GM18526 (cell line): ENCODE measurements at regions not wholly inside any gene's neighbourhood (a gene's known extent, or its start where the extent isn't known, plus 50 kb on each side); places are given as distances from the start of the nearest gene placed in this dataset.

Source experiments
- POLR2A ChIP-seq: IDR thresholded peaks from 3 replicates; pipeline ENCODE4 v1.6.1; 2011; ENCODE audit not compliant: insufficient read length; ENCODE audit errors: extremely low read depth

GRCh38 chr6:15086348-15087158 is 159.3 kb upstream of the JARID2 start:
- no peak for TF ChIP-seq POLR2A

- no peak for TF ChIP-seq POLR2A
Measured at GRCh38 chr6:15087186-15087589, 158.7 kb upstream of the JARID2 start.

- no peak for TF ChIP-seq POLR2A
Measured at GRCh38 chr6:15088904-15089568, 156.8 kb upstream of the JARID2 start.

DNA sequence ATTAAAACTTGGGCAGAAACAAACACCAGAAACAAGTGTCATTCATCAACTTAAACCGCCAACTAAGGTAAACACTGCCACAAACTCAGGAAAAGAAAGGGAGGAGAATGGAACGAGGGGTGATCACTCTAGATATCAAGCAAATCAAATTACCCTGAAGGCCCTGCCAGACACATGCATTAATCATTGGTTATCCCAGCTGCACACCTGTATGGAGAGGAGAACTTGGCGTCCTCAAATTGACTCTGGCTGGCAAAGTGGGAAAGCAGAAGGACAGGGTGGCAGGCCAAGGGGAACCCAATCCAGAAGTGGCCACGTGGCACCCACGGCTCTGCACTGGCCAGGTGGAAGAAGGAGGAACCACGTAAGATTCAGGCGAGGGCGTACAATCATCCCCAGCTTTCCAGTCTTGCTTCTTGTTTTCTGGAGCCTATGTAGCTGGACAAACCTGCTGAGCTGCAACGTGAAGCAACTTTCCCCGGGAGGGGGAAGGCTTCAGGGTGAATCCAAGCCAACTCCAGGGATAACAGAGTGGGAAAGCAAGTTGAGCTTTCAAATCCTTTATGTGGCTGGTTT is 156.2 kb upstream of the JARID2 start:
- TF ChIP-seq POLR2A: no peak

DNA sequence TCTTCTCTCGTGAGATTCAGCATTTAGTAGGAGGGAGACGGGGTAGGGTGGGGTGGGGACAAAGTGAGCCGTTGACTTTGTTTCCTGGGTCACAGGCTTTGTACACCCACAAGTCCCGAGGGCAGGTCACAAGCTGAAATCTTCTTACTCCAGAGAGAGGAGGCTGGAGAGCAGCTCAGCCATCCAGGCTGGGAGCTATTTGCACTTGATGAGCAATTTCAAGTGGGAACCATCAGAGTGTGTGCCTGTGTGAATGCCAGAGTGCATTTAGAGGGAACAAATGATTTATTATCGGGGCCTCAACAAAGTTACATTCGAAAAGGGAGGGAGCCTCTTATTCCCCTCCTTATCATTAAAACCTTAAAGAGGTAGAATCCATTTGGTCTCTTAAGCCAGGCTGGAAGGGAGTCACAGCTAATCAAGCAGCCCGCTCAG is 155.7 kb upstream of the JARID2 start:
- TF ChIP-seq POLR2A: no peak

GRCh38 chr6:15090745-15091384 is 155.0 kb upstream of the JARID2 start:
- TF ChIP-seq POLR2A: no peak

- no peak for TF ChIP-seq POLR2A
Measured at GRCh38 chr6:15096894-15097837, 148.7 kb upstream of the JARID2 start.

DNA sequence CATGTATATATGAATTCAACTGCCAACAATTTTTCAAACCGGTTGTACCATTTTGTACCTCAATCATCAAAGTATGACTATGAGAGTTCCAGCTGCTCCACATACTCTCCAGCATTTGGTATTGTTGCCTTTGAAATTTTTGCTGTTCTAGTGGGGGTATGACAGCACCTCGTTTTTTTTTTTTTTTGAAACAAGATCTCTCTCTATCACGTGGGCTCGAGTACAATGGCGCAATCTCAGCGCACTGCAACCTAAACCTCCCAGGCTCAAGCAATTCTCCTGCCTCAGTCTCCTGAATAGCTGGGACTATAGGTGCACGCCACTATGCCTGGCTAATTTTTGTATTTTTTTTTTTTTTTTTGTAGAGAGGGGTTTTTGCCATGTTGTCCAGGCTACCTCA is 144.7 kb upstream of the JARID2 start:
- no peak for TF ChIP-seq POLR2A

- TF ChIP-seq POLR2A: no peak
Measured at GRCh38 chr6:15102241-15102640, 143.6 kb upstream of the JARID2 start.

DNA sequence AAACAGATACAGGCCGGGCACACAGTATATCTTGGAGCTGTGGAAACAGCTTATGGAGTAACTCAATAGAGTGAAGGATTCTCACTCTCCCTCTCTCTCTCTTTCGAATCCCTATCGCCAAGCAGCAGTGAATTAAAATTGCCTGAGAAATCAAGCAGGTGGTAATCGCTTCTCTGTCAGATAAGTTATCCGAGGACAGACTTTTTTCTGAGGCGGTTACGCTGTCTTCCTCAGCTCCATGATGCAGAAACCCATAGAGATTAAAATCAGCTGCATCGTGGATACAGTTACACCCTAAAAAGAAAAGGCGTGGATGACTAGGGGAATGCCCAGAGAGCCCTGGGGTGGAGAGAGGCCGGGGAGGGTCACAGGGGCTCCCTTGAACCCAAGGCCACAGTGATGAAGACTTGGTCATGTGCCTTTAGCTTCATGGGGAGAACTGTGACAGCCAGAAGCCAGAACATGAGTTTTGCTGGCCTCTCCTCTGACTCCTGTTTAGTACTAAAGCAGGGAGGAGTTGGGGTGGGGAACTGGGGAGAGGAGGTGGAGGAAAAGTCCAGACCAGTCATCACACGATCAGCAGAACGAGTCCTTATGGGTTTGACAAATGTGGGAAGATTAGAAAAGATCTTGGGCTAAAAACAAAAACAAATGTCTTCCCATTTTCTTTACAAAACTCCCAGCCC is 138.8 kb upstream of the JARID2 start:
- no peak for TF ChIP-seq POLR2A

- no peak for TF ChIP-seq POLR2A
Measured at GRCh38 chr6:15107644-15108382, 138.1 kb upstream of the JARID2 start.

DNA sequence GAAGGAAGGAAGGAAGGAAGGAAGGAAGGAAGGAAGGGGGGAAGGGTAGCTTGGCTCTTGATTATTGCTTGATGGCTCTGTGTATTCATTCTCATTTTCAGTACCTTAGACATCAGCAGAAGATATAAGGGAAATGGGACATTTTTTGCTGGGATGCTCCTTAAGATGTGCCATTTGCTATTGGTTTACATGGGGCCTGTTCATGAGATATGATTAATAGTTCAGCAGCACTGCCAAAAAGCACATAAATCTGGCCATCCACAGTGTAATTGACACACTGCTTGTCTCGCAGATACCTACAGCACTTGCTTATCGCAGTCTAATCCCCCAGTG is 137.5 kb upstream of the JARID2 start:
- no peak for TF ChIP-seq POLR2A

GRCh38 chr6:15109338-15110090 is 136.4 kb upstream of the JARID2 start:
- TF ChIP-seq POLR2A: no peak

GRCh38 chr6:15110726-15111354 is 135.0 kb upstream of the JARID2 start:
- no peak for TF ChIP-seq POLR2A
